ENCODE measurements at regions not wholly inside any gene's neighbourhood (a gene's known extent, or its start where the extent isn't known, plus 50 kb on each side); places are given as distances from the start of the nearest gene placed in this dataset.

GRCh38 chr14:106199097-106199496 lies 672.7 kb downstream of the TMEM121 start:
- intact Hi-C loops (cut with micrococcal nuclease; ENCODE audit: unreplicated experiment), result loop anchor here (10.0 kb wide), 1 partner anchor 56 kb away; no protein-coding TSS in a partner anchor
- Histone ChIP-seq H3K27ac (ENCODE audit: low read depth, low read length, poor library complexity, severe bottlenecking) (no peak overlapping the region), H3K9me3 (ENCODE audit: low read depth, low read length, poor library complexity, severe bottlenecking) (no peaks in the 10 kb centered on the region), H3K36me3 (ENCODE audit: insufficient read depth, low read length, poor library complexity, severe bottlenecking) (no peaks in the 10 kb centered on the region), H3K27me3 (replicated peaks; ENCODE audit: insufficient read depth, low read depth, low read length, poor library complexity) (peaks cover 91% of the 10 kb centered on the region), H3K4me1 (ENCODE audit: insufficient read depth, low read length, poor library complexity, severe bottlenecking) (no peaks in the 10 kb centered on the region), H3K4me3 (ENCODE audit: low read depth, low read length, poor library complexity, severe bottlenecking) (no peak overlapping the region)
- DNase-seq (ENCODE audit: low spot score), result no peak
- TF ChIP-seq EZH2 (IDR thresholded peaks at IDR 0.05; ENCODE audit: borderline replicate concordance, low read depth, low read length, poor library complexity, severe bottlenecking) (no peak), CTCF (conservative IDR thresholded peaks at IDR 0.05; ENCODE audit: low read depth, low read length) (no peak)
- no TSS peak for BruUV-seq (replicated peaks)
- CTCF ChIA-PET, result no interaction called here
- POLR2A ChIA-PET (ENCODE audit: low non-redundant PET), result no interaction called here

- Histone ChIP-seq H3K27ac (ENCODE audit: low read depth, low read length, poor library complexity, severe bottlenecking) (no peak overlapping the region), H3K4me1 (ENCODE audit: insufficient read depth, low read length, poor library complexity, severe bottlenecking) (no peaks in the 10 kb centered on the region), H3K36me3 (ENCODE audit: insufficient read depth, low read length, poor library complexity, severe bottlenecking) (no peaks in the 10 kb centered on the region), H3K9me3 (ENCODE audit: low read depth, low read length, poor library complexity, severe bottlenecking) (no peaks in the 10 kb centered on the region), H3K27me3 (replicated peaks; ENCODE audit: insufficient read depth, low read depth, low read length, poor library complexity) (peaks cover 91% of the 10 kb centered on the region), H3K4me3 (ENCODE audit: low read depth, low read length, poor library complexity, severe bottlenecking) (no peak overlapping the region)
- intact Hi-C loops (cut with micrococcal nuclease; ENCODE audit: unreplicated experiment), result no loop called here
- ChIA-PET CTCF (no interaction called here), POLR2A (ENCODE audit: low non-redundant PET) (no interaction called here)
- no TSS peak for BruUV-seq (replicated peaks)
- DNase-seq (ENCODE audit: low spot score), result no peak
- TF ChIP-seq EZH2 (IDR thresholded peaks at IDR 0.05; ENCODE audit: borderline replicate concordance, low read depth, low read length, poor library complexity, severe bottlenecking) (no peak), CTCF (conservative IDR thresholded peaks at IDR 0.05; ENCODE audit: low read depth, low read length) (no peak)
Observed at GRCh38 chr14:106200541-106201315, 674.3 kb downstream of the TMEM121 start.

GRCh38 chr14:106201376-106201775 lies 675.0 kb downstream of the TMEM121 start:
- Histone ChIP-seq H3K4me3 (ENCODE audit: low read depth, low read length, poor library complexity, severe bottlenecking) (no peak overlapping the region), H3K4me1 (ENCODE audit: insufficient read depth, low read length, poor library complexity, severe bottlenecking) (no peaks in the 10 kb centered on the region), H3K27me3 (replicated peaks; ENCODE audit: insufficient read depth, low read depth, low read length, poor library complexity) (peaks cover 91% of the 10 kb centered on the region), H3K36me3 (ENCODE audit: insufficient read depth, low read length, poor library complexity, severe bottlenecking) (no peaks in the 10 kb centered on the region), H3K27ac (ENCODE audit: low read depth, low read length, poor library complexity, severe bottlenecking) (no peak overlapping the region), H3K9me3 (ENCODE audit: low read depth, low read length, poor library complexity, severe bottlenecking) (no peaks in the 10 kb centered on the region)
- no TSS peak for BruUV-seq (replicated peaks)
- no peak for TF ChIP-seq EZH2 (IDR thresholded peaks at IDR 0.05; ENCODE audit: borderline replicate concordance, low read depth, low read length, poor library complexity, severe bottlenecking)
- TF ChIP-seq CTCF (conservative IDR thresholded peaks at IDR 0.05; ENCODE audit: low read depth, low read length), result no peak
- ChIA-PET POLR2A (ENCODE audit: low non-redundant PET) (no interaction called here), CTCF (no interaction called here)
- DNase-seq (ENCODE audit: low spot score), result no peak
- intact Hi-C loops (cut with micrococcal nuclease; ENCODE audit: unreplicated experiment), result no loop called here
